ENCODE measurements at regions not wholly inside any gene's neighbourhood (a gene's known extent, or its start where the extent isn't known, plus 50 kb on each side); places are given as distances from the start of the nearest gene placed in this dataset.

DNA sequence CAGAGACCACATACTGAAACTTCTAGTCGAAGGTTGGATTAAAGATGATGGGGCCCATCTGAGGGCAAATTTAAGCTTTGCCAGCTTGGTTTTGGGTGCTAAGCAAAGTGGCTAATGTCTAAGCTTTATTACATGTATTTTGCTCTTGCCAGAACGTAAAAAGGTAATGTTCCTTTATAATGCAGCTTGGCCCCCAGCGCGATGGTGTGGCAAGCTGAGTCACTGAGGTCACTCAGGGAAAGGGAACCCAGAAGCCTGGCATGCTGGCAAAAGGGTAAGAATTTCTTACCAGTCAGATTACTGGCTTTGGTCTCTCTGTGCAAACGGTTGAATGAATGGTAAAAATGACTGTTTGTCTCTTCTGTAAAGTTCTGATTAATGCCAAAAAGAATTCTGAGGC lies 158.3 kb upstream of the KCND2 start:
- no peak overlapping the region for H3K9ac ChIP-seq (ENCODE audit: low read depth, low read length, poor library complexity, severe bottlenecking)
- no peaks in the 10 kb centered on the region for H3K27me3 ChIP-seq (ENCODE audit: insufficient read depth, low read length, poor library complexity, severe bottlenecking)
- no peaks in the 10 kb centered on the region for H3K4me1 ChIP-seq (ENCODE audit: insufficient read depth, low read length, poor library complexity, severe bottlenecking)
- H3K4me2 ChIP-seq (ENCODE audit: low read depth, low read length, poor library complexity, severe bottlenecking), result no peak overlapping the region
- no peaks in the 10 kb centered on the region for H4K20me1 ChIP-seq (ENCODE audit: insufficient read depth, low read length, poor library complexity, severe bottlenecking)
- no peaks in the 10 kb centered on the region for H3K36me3 ChIP-seq (ENCODE audit: insufficient read depth, low read length)
- TF ChIP-seq, protein P1, sequence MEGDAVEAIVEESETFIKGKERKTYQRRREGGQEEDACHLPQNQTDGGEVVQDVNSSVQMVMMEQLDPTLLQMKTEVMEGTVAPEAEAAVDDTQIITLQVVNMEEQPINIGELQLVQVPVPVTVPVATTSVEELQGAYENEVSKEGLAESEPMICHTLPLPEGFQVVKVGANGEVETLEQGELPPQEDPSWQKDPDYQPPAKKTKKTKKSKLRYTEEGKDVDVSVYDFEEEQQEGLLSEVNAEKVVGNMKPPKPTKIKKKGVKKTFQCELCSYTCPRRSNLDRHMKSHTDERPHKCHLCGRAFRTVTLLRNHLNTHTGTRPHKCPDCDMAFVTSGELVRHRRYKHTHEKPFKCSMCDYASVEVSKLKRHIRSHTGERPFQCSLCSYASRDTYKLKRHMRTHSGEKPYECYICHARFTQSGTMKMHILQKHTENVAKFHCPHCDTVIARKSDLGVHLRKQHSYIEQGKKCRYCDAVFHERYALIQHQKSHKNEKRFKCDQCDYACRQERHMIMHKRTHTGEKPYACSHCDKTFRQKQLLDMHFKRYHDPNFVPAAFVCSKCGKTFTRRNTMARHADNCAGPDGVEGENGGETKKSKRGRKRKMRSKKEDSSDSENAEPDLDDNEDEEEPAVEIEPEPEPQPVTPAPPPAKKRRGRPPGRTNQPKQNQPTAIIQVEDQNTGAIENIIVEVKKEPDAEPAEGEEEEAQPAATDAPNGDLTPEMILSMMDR (conservative IDR thresholded peaks at IDR 0.05; ENCODE audit: low read length), result no peak
- no peak for TF ChIP-seq EZH2phosphoT487 (IDR thresholded peaks at IDR 0.05; ENCODE audit: borderline replicate concordance)
- no peaks in the 10 kb centered on the region for H3F3A ChIP-seq (ENCODE audit: low read depth)
- H3K9me2 ChIP-seq (replicated peaks; ENCODE audit: low read depth, low read length), result no peaks in the 10 kb centered on the region
- H3K79me2 ChIP-seq (ENCODE audit: insufficient read depth, low read length), result no peaks in the 10 kb centered on the region
- no peak overlapping the region for H3K4me3 ChIP-seq (ENCODE audit: low read length, poor library complexity, severe bottlenecking)
- 0 out of 2 replicates have a peak, but pooled peaks cover 3% of the 10 kb centered on the region for H3K9me3 ChIP-seq (ENCODE audit: insufficient read depth, low read depth, low read length)
- no peak overlapping the region for H2AFZ ChIP-seq (ENCODE audit: low read length)

DNA sequence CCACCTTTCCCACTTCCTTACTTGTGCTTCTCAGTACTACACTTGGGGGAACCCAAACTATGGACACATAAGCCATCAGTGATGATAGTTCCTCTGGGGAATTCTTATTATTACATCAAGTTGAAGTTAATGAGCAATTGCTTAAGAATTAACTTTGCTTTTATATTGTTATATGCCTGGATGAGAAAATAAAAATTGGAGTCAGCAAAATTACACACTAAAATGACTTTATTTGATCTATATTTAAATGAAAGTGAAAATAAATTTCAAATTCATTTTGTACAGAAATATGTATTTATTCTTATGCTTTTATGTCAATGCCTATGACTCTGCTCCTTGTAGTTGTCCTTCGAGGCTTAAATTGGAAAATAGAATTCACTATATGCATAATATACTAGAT lies 149.4 kb upstream of the KCND2 start:
- Histone ChIP-seq H2AFZ (ENCODE audit: low read length) (no peak overlapping the region), H3K36me3 (ENCODE audit: insufficient read depth, low read length) (no peaks in the 10 kb centered on the region), H4K20me1 (ENCODE audit: insufficient read depth, low read length, poor library complexity, severe bottlenecking) (no peaks in the 10 kb centered on the region), H3F3A (ENCODE audit: low read depth) (no peaks in the 10 kb centered on the region), H3K79me2 (ENCODE audit: insufficient read depth, low read length) (no peaks in the 10 kb centered on the region), H3K4me3 (ENCODE audit: low read length, poor library complexity, severe bottlenecking) (no peak overlapping the region), H3K27me3 (ENCODE audit: insufficient read depth, low read length, poor library complexity, severe bottlenecking) (no peaks in the 10 kb centered on the region), H3K4me1 (ENCODE audit: insufficient read depth, low read length, poor library complexity, severe bottlenecking) (no peaks in the 10 kb centered on the region), H3K9me3 (ENCODE audit: insufficient read depth, low read depth, low read length) (no peaks in the 10 kb centered on the region), H3K9me2 (replicated peaks; ENCODE audit: low read depth, low read length) (no peaks in the 10 kb centered on the region), H3K9ac (ENCODE audit: low read depth, low read length, poor library complexity, severe bottlenecking) (no peak overlapping the region), H3K4me2 (ENCODE audit: low read depth, low read length, poor library complexity, severe bottlenecking) (no peak overlapping the region)
- TF ChIP-seq, protein P1 (conservative IDR thresholded peaks at IDR 0.05; ENCODE audit: low read length), result no peak
- no peak for TF ChIP-seq EZH2phosphoT487 (IDR thresholded peaks at IDR 0.05; ENCODE audit: borderline replicate concordance)

DNA sequence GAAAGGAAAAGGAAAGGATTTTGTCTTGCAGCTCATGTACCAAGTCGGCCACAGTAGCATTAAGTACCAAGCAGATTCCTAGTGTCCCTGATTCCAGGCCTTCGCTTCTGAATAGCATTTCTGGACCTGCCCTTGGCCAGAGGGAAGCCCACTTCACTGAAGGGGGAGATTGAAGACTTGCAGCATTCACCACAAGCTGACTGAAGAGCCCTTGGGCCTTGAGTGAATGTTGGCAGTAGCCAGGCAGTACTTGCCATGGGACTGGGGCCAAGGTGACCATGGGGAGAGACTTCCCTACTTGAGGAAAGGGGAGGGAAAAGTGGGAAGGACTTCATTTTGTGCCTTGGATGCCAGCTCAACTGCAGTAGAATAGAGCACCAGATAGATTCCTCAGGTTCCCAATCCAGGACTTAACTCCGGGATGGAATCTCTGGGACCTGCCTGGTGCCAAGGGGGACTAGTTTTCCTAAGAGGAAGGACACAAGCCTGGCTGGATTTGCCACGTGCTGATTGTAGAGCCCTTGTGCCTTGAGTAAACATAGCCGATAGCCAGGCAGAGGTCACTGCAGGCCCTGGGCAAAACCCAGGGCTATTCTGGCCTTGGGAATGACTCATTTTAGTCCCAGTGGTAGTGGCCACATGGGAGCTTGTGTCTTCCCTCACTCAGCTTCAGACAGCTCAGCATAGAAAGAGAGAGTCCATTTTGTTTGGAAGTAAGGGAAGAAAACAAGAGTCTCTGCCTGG lies 141.7 kb upstream of the KCND2 start:
- Histone ChIP-seq H3K36me3 (ENCODE audit: insufficient read depth, low read length) (no peaks in the 10 kb centered on the region), H3K9me2 (replicated peaks; ENCODE audit: low read depth, low read length) (no peaks in the 10 kb centered on the region), H4K20me1 (ENCODE audit: insufficient read depth, low read length, poor library complexity, severe bottlenecking) (no peaks in the 10 kb centered on the region), H3K4me2 (ENCODE audit: low read depth, low read length, poor library complexity, severe bottlenecking) (no peak overlapping the region), H3K4me1 (ENCODE audit: insufficient read depth, low read length, poor library complexity, severe bottlenecking) (no peaks in the 10 kb centered on the region), H3K27me3 (ENCODE audit: insufficient read depth, low read length, poor library complexity, severe bottlenecking) (no peaks in the 10 kb centered on the region), H3K9ac (ENCODE audit: low read depth, low read length, poor library complexity, severe bottlenecking) (no peak overlapping the region), H2AFZ (ENCODE audit: low read length) (no peak overlapping the region), H3F3A (ENCODE audit: low read depth) (no peaks in the 10 kb centered on the region), H3K9me3 (ENCODE audit: insufficient read depth, low read depth, low read length) (no peaks in the 10 kb centered on the region), H3K79me2 (ENCODE audit: insufficient read depth, low read length) (no peaks in the 10 kb centered on the region), H3K4me3 (ENCODE audit: low read length, poor library complexity, severe bottlenecking) (no peak overlapping the region)
- TF ChIP-seq EZH2phosphoT487 (IDR thresholded peaks at IDR 0.05; ENCODE audit: borderline replicate concordance), result no peak
- TF ChIP-seq, protein P1 (conservative IDR thresholded peaks at IDR 0.05; ENCODE audit: low read length), result no peak

Measured in Loucy (cell line).